PC-3 (cell line): ENCODE measurements at regions not wholly inside any gene's neighbourhood (a gene's known extent, or its start where the extent isn't known, plus 50 kb on each side); places are given as distances from the start of the nearest gene placed in this dataset.

Source experiments
- ATAC-seq: fragments of 200-7000 bp; cut with Tn5 transposase; 2 replicates; pipeline ENCODE4 v1.9.1; 2020; ENCODE audit warnings: mild to moderate bottlenecking, moderate library complexity
- BruUV-seq: library from RNA; stranded (reverse); fragments of 400-500 nt; replicated peaks from 2 replicates; lab custom pipeline; 2021; lab: Mats Ljungman, UMichigan
- CTCF ChIA-PET: fragments of 300-600 bp; sonication (Branson Sonifier 250); formaldehyde crosslinking; loops from one replicate; lab custom pipeline; 2022; ENCODE audit warnings: antibody characterized with exemption; lab: Charles Lee
- POLR2A ChIA-PET: fragments of 300-600 bp; sonication (Branson Sonifier 250); formaldehyde crosslinking; loops from one replicate; lab custom pipeline; 2022; ENCODE audit warnings: antibody characterized with exemption; ENCODE audit not compliant: unreplicated experiment; lab: Charles Lee
- DNase-seq: peaks from one replicate; pipeline ENCODE4 v3.0.0-alpha.2; 2015
- H2AFZ ChIP-seq: fragments of 300-600 bp; sonication (generic); 2 replicates; pipeline ENCODE4 v1.6.0; 2016; ENCODE audit warnings: antibody characterized with exemption, low read length
- H3F3A ChIP-seq: fragments of 300-600 bp; sonication (generic); one replicate; pipeline ENCODE4 v1.6.0; 2017; ENCODE audit warnings: antibody characterized with exemption, low read length, control low read depth, mild to moderate bottlenecking; ENCODE audit not compliant: unreplicated experiment
- H3K27ac ChIP-seq: fragments of 300-600 bp; sonication (generic); 2 replicates; pipeline ENCODE4 v1.5.1; 2016; ENCODE audit warnings: mild to moderate bottlenecking, low read length
- H3K27me3 ChIP-seq: fragments of 300-600 bp; sonication (generic); 2 replicates; pipeline ENCODE4 v1.6.1; 2016; ENCODE audit warnings: low read length, mixed read lengths
- H3K36me3 ChIP-seq: fragments of 300-600 bp; sonication (generic); 2 replicates; pipeline ENCODE4 v1.6.1; 2016; ENCODE audit warnings: low read depth, mixed run types, low read length, mixed read lengths
- H3K4me1 ChIP-seq: fragments of 300-600 bp; sonication (generic); 2 replicates; pipeline ENCODE4 v1.5.1; 2016; ENCODE audit warnings: low read length; ENCODE audit not compliant: insufficient read depth
- H3K4me2 ChIP-seq: fragments of 300-600 bp; sonication (generic); 2 replicates; pipeline ENCODE4 v1.6.0; 2016; ENCODE audit warnings: low read length
- H3K4me3 ChIP-seq: fragments of 300-600 bp; sonication (generic); 2 replicates; pipeline ENCODE4 v1.5.1; 2016; ENCODE audit warnings: mild to moderate bottlenecking, low read length, mixed read lengths
- H3K79me2 ChIP-seq: fragments of 300-600 bp; sonication (generic); 2 replicates; pipeline ENCODE4 v1.6.1; 2017; ENCODE audit warnings: low read length, mixed read lengths
- H3K9ac ChIP-seq: fragments of 300-600 bp; sonication (generic); 2 replicates; pipeline ENCODE4 v1.6.0; 2016; ENCODE audit warnings: mild to moderate bottlenecking, low read length
- H3K9me2 ChIP-seq: fragments of 300-600 bp; sonication (generic); replicated peaks from 2 replicates; pipeline ENCODE4 v1.6.1; 2016; ENCODE audit warnings: mixed run types, low read length, mixed read lengths
- H3K9me3 ChIP-seq: fragments of 300-600 bp; sonication (generic); 2 replicates; pipeline ENCODE4 v1.6.1; 2016; ENCODE audit warnings: low read length, mixed read lengths
- H4K20me1 ChIP-seq: fragments of 300-600 bp; sonication (generic); 2 replicates; pipeline ENCODE4 v1.6.1; 2016; ENCODE audit warnings: low read length, mixed read lengths
- EZH2 ChIP-seq: fragments of 300-600 bp; sonication (generic); IDR thresholded peaks from one replicate; pipeline ENCODE4 v1.6.1; 2017; ENCODE audit warnings: antibody characterized with exemption, mild to moderate bottlenecking, low read length; ENCODE audit not compliant: unreplicated experiment
- EZH2phosphoT487 ChIP-seq: fragments of 300-600 bp; sonication (generic); IDR thresholded peaks from 2 replicates; pipeline ENCODE4 v1.6.1; 2018; ENCODE audit warnings: mild to moderate bottlenecking, antibody characterized with exemption, low read length, borderline replicate concordance
- intact Hi-C: fragments of 100-400 bp; cut with micrococcal nuclease; formaldehyde crosslinking; loops from 2 replicates; pipeline ENCODE4 v1.9.0; 2023
- TF ChIP-seq, protein P1 (sequence below): fragments of 300-600 bp; sonication (generic); conservative IDR thresholded peaks from 2 replicates; pipeline ENCODE4 v1.5.1; 2017; ENCODE audit warnings: antibody characterized with exemption, low read depth, mild to moderate bottlenecking, low read length

DNA sequence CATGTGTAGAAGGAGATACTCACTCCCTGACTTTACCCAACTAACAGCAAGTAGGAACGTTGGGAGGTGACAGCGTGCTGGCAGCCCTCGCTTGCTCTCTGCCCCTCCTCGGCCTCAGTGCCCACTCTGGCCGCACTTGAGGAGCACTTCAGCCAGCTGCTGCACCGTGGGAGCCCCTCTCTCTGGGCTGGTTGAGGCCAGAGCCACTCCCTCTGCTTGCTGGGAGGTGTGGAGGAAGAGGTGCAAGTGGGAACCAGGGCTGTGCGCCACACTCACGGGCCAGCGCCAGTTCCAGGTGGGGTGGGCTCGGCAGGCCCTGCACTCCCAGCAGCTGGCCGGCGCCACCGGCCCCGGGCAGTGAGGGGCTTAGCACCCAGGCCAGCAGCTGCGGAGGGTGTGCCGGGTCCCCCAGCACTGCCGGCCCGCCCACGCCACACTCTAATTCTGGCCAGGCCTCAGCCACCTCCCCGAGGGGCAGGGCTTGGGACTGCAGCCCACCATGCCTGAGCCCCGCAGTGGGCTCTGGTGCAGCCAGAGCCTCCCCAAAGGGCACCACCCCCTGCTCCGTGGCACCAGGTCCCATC, 68.4 kb upstream of the FRMD4B start:
- ChIA-PET CTCF (no interaction called here), POLR2A (no interaction called here)
- Histone ChIP-seq H3K27me3 (no peaks in the 10 kb centered on the region), H3K9me3 (no peaks in the 10 kb centered on the region), H3K4me1 (peaks cover 3% of the 10 kb centered on the region; the same call in 1 of the 2 replicates), H3K36me3 (no peaks in the 10 kb centered on the region), H2AFZ (no peak overlapping the region), H3K79me2 (no peaks in the 10 kb centered on the region), H3K9me2 (no peaks in the 10 kb centered on the region), H3K4me3 (no peak overlapping the region), H3K9ac (no peak overlapping the region), H4K20me1 (no peaks in the 10 kb centered on the region), H3K4me2 (no peak overlapping the region), H3F3A (no peaks in the 10 kb centered on the region), H3K27ac (no peak overlapping the region)
- TF ChIP-seq, protein P1, sequence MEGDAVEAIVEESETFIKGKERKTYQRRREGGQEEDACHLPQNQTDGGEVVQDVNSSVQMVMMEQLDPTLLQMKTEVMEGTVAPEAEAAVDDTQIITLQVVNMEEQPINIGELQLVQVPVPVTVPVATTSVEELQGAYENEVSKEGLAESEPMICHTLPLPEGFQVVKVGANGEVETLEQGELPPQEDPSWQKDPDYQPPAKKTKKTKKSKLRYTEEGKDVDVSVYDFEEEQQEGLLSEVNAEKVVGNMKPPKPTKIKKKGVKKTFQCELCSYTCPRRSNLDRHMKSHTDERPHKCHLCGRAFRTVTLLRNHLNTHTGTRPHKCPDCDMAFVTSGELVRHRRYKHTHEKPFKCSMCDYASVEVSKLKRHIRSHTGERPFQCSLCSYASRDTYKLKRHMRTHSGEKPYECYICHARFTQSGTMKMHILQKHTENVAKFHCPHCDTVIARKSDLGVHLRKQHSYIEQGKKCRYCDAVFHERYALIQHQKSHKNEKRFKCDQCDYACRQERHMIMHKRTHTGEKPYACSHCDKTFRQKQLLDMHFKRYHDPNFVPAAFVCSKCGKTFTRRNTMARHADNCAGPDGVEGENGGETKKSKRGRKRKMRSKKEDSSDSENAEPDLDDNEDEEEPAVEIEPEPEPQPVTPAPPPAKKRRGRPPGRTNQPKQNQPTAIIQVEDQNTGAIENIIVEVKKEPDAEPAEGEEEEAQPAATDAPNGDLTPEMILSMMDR: no peak
- TF ChIP-seq EZH2phosphoT487: no peak
- no peak for TF ChIP-seq EZH2
- intact Hi-C loops: no loop called here
- ATAC-seq (no peak), DNase-seq (no peak)
- BruUV-seq: no TSS peak

GRCh38 chr3:69452295-69452694, 66.4 kb upstream of the FRMD4B start:
- POLR2A ChIA-PET: no interaction called here
- no peak overlapping the region for H3K4me3 ChIP-seq
- no peaks in the 10 kb centered on the region for H3K9me3 ChIP-seq
- H3K79me2 ChIP-seq: no peaks in the 10 kb centered on the region
- no peaks in the 10 kb centered on the region for H3K36me3 ChIP-seq
- BruUV-seq: no TSS peak
- intact Hi-C loops: no loop called here
- DNase-seq (no peak), ATAC-seq (no peak)
- TF ChIP-seq EZH2 (no peak), EZH2phosphoT487 (no peak)
- TF ChIP-seq, protein P1: no peak
- H2AFZ ChIP-seq: no peak overlapping the region
- no peak overlapping the region for H3K9ac ChIP-seq
- H3K4me2 ChIP-seq: no peak overlapping the region
- H3K27ac ChIP-seq: no peak overlapping the region
- CTCF ChIA-PET: no interaction called here
- no peaks in the 10 kb centered on the region for H3K9me2 ChIP-seq
- H4K20me1 ChIP-seq: no peaks in the 10 kb centered on the region
- H3K27me3 ChIP-seq: no peaks in the 10 kb centered on the region
- no peaks in the 10 kb centered on the region for H3F3A ChIP-seq
- no peaks in the 10 kb centered on the region for H3K4me1 ChIP-seq

DNA sequence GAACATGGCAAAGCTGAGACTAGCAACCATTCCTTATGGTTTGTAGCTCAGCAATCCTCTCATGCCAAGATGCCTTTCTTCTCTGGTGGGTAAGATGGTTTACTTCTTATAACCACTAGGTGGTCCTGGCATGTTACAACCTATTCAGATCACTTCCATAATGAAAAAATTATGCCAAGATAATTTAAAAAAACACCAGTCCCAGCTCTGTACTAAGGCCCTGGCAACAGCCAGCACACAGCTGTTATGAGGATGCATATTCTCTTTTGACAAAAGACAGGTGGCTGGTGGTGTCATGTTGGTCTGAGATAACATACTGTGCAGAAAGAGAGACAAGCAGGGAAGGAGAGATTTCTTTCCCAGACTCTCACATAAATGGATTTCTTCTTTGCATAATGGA, 65.7 kb upstream of the FRMD4B start:
- Histone ChIP-seq H3K9ac (no peak overlapping the region), H3K4me1 (no peaks in the 10 kb centered on the region), H3K9me3 (no peaks in the 10 kb centered on the region), H3K27ac (no peak overlapping the region), H3K9me2 (no peaks in the 10 kb centered on the region), H3K4me2 (no peak overlapping the region), H2AFZ (no peak overlapping the region), H3K79me2 (no peaks in the 10 kb centered on the region), H4K20me1 (no peaks in the 10 kb centered on the region), H3K36me3 (no peaks in the 10 kb centered on the region), H3K4me3 (no peak overlapping the region), H3K27me3 (no peaks in the 10 kb centered on the region), H3F3A (no peaks in the 10 kb centered on the region)
- no peak for TF ChIP-seq EZH2
- no peak for TF ChIP-seq EZH2phosphoT487
- TF ChIP-seq, protein P1: no peak
- intact Hi-C loops: no loop called here
- DNase-seq: no peak
- ChIA-PET POLR2A (no interaction called here), CTCF (no interaction called here)
- no TSS peak for BruUV-seq
- ATAC-seq: no peak
